GM12878 (cell line): ENCODE measurements at regions not wholly inside any gene's neighbourhood (a gene's known extent, or its start where the extent isn't known, plus 50 kb on each side); places are given as distances from the start of the nearest gene placed in this dataset.

Experiments
- ATAC-seq: fragments of 200-7000 bp; cut with Tn5 transposase; 3 replicates; pipeline ENCODE4 v1.9.1; 2020; ENCODE audit warnings: mild to moderate bottlenecking, moderate library complexity
- BruUV-seq: library from RNA; stranded (reverse); fragments of 400-500 nt; replicated peaks from 2 replicates; lab custom pipeline; 2021; lab: Mats Ljungman, UMichigan
- CTCF ChIA-PET: fragments of 300-600 bp; sonication (Branson Sonifier 250); formaldehyde crosslinking; extraction: SDS; loops from one replicate; lab custom pipeline; 2021; ENCODE audit warnings: inconsistent platforms; lab: Yijun Ruan, JAX
- POLR2A ChIA-PET: fragments of 350-600 bp; formaldehyde crosslinking; extraction: SDS; loops from one replicate; lab custom pipeline; 2021; ENCODE audit warnings: inconsistent platforms; lab: Charles Lee
- RAD21 ChIA-PET: fragments of 300-600 bp; sonication (Branson Sonifier 250); formaldehyde crosslinking; loops from one replicate; lab custom pipeline; 2023; ENCODE audit warnings: antibody characterized with exemption; ENCODE audit not compliant: unreplicated experiment; lab: Charles Lee
- SMC1A ChIA-PET: fragments of 300-600 bp; sonication (Branson Sonifier 250); formaldehyde crosslinking; loops from one replicate; lab custom pipeline; 2023; ENCODE audit not compliant: unreplicated experiment, uncharacterized antibody; lab: Charles Lee
- DNase-seq: peaks from one replicate; pipeline ENCODE4 v3.0.0-alpha.2; 2011; ENCODE audit warnings: low read depth, low spot score
- FAIRE-seq: peaks from 3 replicates; lab custom pipeline; 2011; peaks lifted over from hg19 to GRCh38; lab: Jason Lieb, UNC
- H2AFZ ChIP-seq: 2 replicates; pipeline ENCODE4 v1.6.0; 2011; ENCODE audit warnings: low read depth, low read length, control low read depth; ENCODE audit not compliant: control insufficient read depth
- H3K27ac ChIP-seq: 2 replicates; pipeline ENCODE4 v1.5.1; 2011; ENCODE audit warnings: control low read depth; ENCODE audit not compliant: control insufficient read depth, insufficient read depth
- H3K27me3 ChIP-seq, 2 experiments: replicated peaks in 1 of 2; 2 replicates each; pipeline versions ENCODE4 v1.6.0 to v1.6.1; 2011; ENCODE audit warnings: low read length in 1 of 2; ENCODE audit not compliant: control insufficient read depth in 2 of 2, insufficient read depth in 2 of 2
- H3K36me3 ChIP-seq, 2 experiments: 2 replicates each; pipeline ENCODE4 v1.5.1; 2011; ENCODE audit warnings: low read length in 1 of 2; ENCODE audit not compliant: control insufficient read depth in 2 of 2, insufficient read depth in 2 of 2
- H3K4me1 ChIP-seq: 2 replicates; pipeline ENCODE4 v1.6.1; 2011; ENCODE audit warnings: mild to moderate bottlenecking, low read length, moderate library complexity, mixed read lengths; ENCODE audit not compliant: control insufficient read depth, insufficient read depth
- H3K4me2 ChIP-seq: 2 replicates; pipeline ENCODE4 v1.6.0; 2011; ENCODE audit warnings: control low read depth; ENCODE audit not compliant: control insufficient read depth, insufficient read depth
- H3K4me3 ChIP-seq: fragments of 200-600 bp; sonication (generic); 2 replicates; pipeline ENCODE4 v1.5.1; 2016
- H3K79me2 ChIP-seq: 2 replicates; pipeline ENCODE4 v1.6.0; 2011; ENCODE audit warnings: low read length; ENCODE audit not compliant: control insufficient read depth, insufficient read depth
- H3K9ac ChIP-seq: 2 replicates; pipeline ENCODE4 v1.8.0; 2011; ENCODE audit warnings: low read length, control low read depth, mixed read lengths; ENCODE audit not compliant: control insufficient read depth, insufficient read depth
- H3K9me3 ChIP-seq: replicated peaks from 3 replicates; pipeline ENCODE4 v1.5.1; 2011; ENCODE audit warnings: mild to moderate bottlenecking, low read length; ENCODE audit not compliant: control insufficient read depth, insufficient read depth
- H4K20me1 ChIP-seq: 2 replicates; pipeline ENCODE4 v1.6.0; 2011; ENCODE audit not compliant: control insufficient read depth, insufficient read depth
- CTCF ChIP-seq, 3 experiments: IDR thresholded peaks in 2 of 3; conservative IDR thresholded peaks in 1 of 3; 2 replicates each; pipeline ENCODE4 v1.5.1; 2011; ENCODE audit warnings: low read depth in 3 of 3, low read length in 3 of 3, mild to moderate bottlenecking in 3 of 3, control low read depth in 2 of 3, moderate library complexity in 2 of 3, inconsistent platforms in 1 of 3, mixed read lengths in 1 of 3; ENCODE audit not compliant: control insufficient read depth in 2 of 3, insufficient read depth in 1 of 3; ENCODE audit errors: extremely low read depth in 1 of 3
- HDAC2 ChIP-seq: fragments of 200-600 bp; sonication (generic); IDR thresholded peaks from 2 replicates; pipeline ENCODE4 v1.6.1; 2017
- NFYA ChIP-seq: IDR thresholded peaks from 2 replicates; pipeline ENCODE4 v1.6.1; 2011; ENCODE audit warnings: low read depth, mild to moderate bottlenecking, low read length, improper control_type of control experiment, borderline replicate concordance
- PAX8 ChIP-seq: fragments of 450-650 bp; IDR thresholded peaks from 2 replicates; pipeline ENCODE4 v1.6.1; 2017; ENCODE audit warnings: mild to moderate bottlenecking, moderate library complexity
- RELA ChIP-seq: fragments of 450-650 bp; IDR thresholded peaks from 2 replicates; pipeline ENCODE4 v1.8.0; 2014; ENCODE audit warnings: borderline replicate concordance; ENCODE audit not compliant: partially characterized antibody
- ZBTB33 ChIP-seq: fragments of 450-650 bp; IDR thresholded peaks from 2 replicates; pipeline ENCODE4 v1.6.1; 2017; ENCODE audit warnings: mild to moderate bottlenecking
- WGBS: methylation state at CpG from one replicate; pipeline ENCODE4 v1.1.6; 2016; ENCODE audit warnings: low lambda C conversion rate; ENCODE audit not compliant: insufficient replicate concordance, insufficient coverage; ENCODE audit errors: missing lambda C conversion rate; 5-methylcytosine and 5-hydroxymethylcytosine counted together
- in situ Hi-C: fragments of 300-500 bp; cut with MboI; formaldehyde crosslinking; loops from 9 replicates; pipeline ENCODE4 v1.14.3; 2018; ENCODE audit warnings: mixed read lengths
- intact Hi-C: fragments of 100-400 bp; cut with micrococcal nuclease; formaldehyde crosslinking; loops from one replicate; pipeline ENCODE4 v1.14.2; 2022; ENCODE audit not compliant: unreplicated experiment

GRCh38 chr2:180753809-180754761 lies 226.3 kb upstream of the UBE2E3 start:
- FAIRE-seq, result no peak
- Histone ChIP-seq H4K20me1 (no peaks in the 10 kb centered on the region), H3K4me1 (no peaks in the 10 kb centered on the region), H3K79me2 (no peaks in the 10 kb centered on the region), H3K36me3 (no peaks in the 10 kb centered on the region)
- BruUV-seq, result no TSS peak
- SMC1A ChIA-PET, result interaction anchor here (0.7 kb wide), 1 partner anchor 701 kb away, joined by 4 read pairs; no protein-coding TSS in a partner anchor
- no peak for TF ChIP-seq ZBTB33
- TF ChIP-seq CTCF (IDR thresholded peaks at IDR 0.05 in 2 of 3, conservative IDR thresholded peaks at IDR 0.05 in 1 of 3; ENCODE audit: control insufficient read depth in 2 of 3, extremely low read depth in 1 of 3, insufficient read depth in 1 of 3, low read depth in 3 of 3, low read length in 3 of 3), result no peak
- no peak for TF ChIP-seq RELA
- no peak for TF ChIP-seq PAX8
- TF ChIP-seq NFYA, result no peak
- TF ChIP-seq HDAC2, result no peak
- TF ChIP-seq, all 136 proteins: peak for 0
- Histone ChIP-seq H3K9ac (no peak overlapping the region), H3K27ac (no peak overlapping the region), H3K27me3 (no peaks in the 10 kb centered on the region), H2AFZ (no peak overlapping the region), H3K9me3 (no peaks in the 10 kb centered on the region), H3K4me2 (no peak overlapping the region), H3K4me3 (no peak overlapping the region)
- ChIA-PET POLR2A (no interaction called here), CTCF (interaction anchor here (0.7 to 1.0 kb wide), 3 partner anchors 297 to 628 kb away, joined by 3 to 4 read pairs (median 3); no protein-coding TSS in a partner anchor), RAD21 (no interaction called here)
- in situ Hi-C loops, result no loop called here
- 8% methylated on average over 5 of the region's 5 CpGs for WGBS
- DNase-seq, result no peak
- no peak for ATAC-seq
- intact Hi-C loops, result no loop called here
